ENCODE measurements at regions not wholly inside any gene's neighbourhood (a gene's known extent, or its start where the extent isn't known, plus 50 kb on each side); places are given as distances from the start of the nearest gene placed in this dataset.

GRCh38 chr2:64770781-64771334, 117.1 kb upstream of the SERTAD2 start:
- peak; percentile 15 for DNase-seq

- no peak for DNase-seq
Observed at GRCh38 chr2:64771737-64772136, 118.0 kb upstream of the SERTAD2 start.

- no peak for DNase-seq
Observed at GRCh38 chr2:64773461-64774118, 119.9 kb upstream of the SERTAD2 start.

GRCh38 chr2:64777841-64778240, 124.1 kb upstream of the SERTAD2 start:
- DNase-seq = no peak

- no peak for DNase-seq
Observed at GRCh38 chr2:64779117-64779690, 125.5 kb upstream of the SERTAD2 start.

DNA sequence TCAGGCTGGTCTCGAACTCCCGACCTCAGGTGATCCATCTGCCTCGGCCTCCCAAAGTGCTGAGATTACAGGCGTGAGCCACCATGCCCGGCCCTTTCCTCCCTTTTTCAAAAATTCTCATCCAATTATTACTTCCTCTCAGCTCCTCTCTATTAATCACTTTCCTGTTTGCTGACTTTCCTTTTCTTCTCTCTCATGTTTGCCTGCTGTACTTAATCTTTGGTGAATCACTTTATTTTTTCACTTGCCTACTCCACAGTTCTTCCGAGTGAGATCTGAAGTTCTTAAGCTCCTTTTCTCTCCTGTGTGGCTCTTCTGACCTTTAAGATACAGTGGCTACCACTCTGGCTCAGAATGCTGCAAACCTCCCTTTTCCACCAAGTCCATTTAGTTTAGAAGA, 126.3 kb upstream of the SERTAD2 start:
- no peak for DNase-seq

- DNase-seq = no peak
Observed at GRCh38 chr2:64781711-64782390, 128.1 kb upstream of the SERTAD2 start.

DNA sequence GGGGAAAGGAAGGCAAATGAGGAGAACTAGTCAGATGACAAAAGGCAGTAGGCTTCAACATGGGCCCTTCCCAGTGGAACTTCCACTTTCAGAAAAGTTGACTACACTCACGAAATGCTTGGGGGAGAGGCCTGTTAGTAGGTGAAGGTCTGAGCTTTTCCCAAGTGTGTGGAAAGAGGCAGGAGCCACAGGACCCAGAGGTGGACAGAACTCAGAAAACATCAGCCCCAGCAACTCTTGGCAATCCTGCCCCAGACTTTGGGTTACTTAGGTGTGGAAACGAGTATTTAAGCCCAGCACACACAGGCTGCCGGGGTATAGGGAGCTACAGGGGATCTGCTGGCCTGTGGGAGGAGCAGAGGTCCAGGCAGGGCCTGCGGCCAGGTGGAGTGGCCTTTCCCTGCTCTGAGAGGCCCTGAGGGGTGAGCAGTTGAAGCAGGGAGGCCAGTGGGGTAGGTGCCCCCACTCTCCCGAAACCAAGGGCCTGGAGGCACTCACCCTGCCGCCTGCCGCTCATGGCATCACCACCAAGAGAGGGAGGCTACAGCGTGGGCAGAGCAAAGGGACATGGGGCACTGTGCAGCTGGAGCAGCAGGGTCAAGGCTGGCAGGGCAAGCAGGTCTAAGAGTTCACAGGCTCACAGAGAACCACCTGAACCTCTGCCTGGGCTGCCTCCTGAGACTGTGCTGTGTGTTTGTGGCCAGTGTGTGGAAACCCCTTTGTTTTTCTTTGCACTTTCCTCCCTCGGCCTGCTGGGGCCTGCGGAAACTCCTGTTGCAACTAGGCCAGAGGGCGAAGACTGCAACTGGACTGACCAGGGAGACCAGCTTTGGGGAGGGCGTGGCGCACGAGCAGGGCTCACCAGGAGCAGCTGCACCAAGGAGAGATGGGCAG, 130.7 kb upstream of the SERTAD2 start:
- no peak for DNase-seq

DNA sequence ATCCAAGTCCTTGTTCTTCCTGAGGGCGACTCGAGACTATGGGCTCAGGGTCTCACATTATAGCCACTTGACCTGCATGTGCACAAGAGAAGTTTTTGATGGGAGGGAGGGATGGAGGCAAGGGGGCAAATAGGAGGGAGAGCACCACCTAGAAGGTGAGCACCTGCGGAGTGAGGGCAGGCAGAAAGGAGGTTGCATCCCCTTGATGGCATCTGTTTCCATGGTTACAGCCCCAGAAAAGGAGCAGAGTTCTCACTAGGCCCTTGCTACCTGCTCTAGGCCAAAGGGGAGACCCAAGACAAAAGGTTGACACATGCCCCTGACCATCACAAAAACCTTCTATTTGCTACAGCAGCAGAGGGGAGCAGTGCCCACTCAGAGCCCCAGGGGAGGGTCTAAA, 131.5 kb upstream of the SERTAD2 start:
- DNase-seq = no peak

GRCh38 chr2:64786343-64787018, 132.8 kb upstream of the SERTAD2 start:
- DNase-seq = no peak

- DNase-seq = no peak
Observed at GRCh38 chr2:64787019-64787365, 133.3 kb upstream of the SERTAD2 start.

DNA sequence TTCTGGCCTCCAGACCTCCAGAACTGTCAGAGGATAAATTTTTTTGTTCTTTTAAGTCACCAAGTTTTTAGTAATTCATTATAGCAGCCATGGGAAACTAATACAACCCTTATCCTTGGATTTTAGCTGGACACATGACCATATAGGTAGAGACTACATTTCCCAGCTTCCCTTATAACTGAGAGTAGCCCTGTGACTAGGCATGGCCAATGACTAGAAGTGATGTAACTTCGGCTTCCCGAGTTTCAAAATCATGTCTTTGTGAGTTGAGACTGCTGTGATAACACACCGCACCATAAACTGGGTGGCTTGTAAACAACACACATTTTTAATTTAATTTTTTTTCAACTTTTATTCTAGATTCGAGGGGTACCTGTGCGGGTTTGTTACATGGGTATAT, 134.0 kb upstream of the SERTAD2 start:
- no peak for DNase-seq

DNA sequence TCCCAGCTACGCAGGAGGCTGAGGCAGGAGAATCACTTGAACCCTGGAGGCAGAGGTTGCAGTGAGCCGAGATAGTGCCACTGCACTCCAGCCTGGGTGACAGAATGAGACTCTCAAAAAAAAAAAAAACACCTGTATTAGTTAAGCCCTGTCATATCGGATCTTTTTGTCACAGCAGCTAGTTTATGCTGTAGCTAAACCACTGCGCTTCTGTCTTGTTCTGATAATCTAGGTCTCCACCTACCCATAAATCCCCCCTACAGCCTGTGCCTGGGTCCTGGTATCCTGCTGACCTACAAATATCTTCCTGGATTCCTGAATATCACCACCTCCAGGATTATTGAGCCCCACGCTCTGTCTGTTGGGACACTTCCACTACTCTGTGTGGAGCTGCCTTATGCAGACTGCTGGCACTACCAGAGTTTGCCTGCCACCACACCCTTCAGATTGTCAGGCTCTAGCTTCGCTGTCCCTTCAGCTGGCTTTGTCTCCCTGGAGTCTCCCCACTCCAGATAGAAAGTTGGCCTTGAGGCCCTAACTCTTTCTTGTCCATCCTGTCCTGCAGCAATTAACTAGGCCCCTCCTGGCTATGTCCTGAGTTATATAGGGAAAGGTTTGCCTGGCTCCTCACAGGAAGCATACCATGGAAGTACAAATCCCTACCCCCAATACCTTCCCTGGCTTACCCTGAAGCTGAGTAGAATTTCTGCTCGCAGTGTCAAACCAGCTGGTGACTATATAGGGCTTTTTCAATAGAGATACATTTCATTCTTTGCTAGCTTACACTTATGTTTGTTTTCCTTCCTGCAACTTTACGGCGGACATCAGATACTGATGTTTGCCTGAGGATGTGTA, 136.0 kb upstream of the SERTAD2 start:
- no peak for DNase-seq

- no peak for DNase-seq
Observed at GRCh38 chr2:64792300-64792699, 138.6 kb upstream of the SERTAD2 start.

GRCh38 chr2:64792995-64793639, 139.4 kb upstream of the SERTAD2 start:
- no peak for DNase-seq

GRCh38 chr2:64793701-64794100, 140.0 kb upstream of the SERTAD2 start:
- DNase-seq = no peak

DNA sequence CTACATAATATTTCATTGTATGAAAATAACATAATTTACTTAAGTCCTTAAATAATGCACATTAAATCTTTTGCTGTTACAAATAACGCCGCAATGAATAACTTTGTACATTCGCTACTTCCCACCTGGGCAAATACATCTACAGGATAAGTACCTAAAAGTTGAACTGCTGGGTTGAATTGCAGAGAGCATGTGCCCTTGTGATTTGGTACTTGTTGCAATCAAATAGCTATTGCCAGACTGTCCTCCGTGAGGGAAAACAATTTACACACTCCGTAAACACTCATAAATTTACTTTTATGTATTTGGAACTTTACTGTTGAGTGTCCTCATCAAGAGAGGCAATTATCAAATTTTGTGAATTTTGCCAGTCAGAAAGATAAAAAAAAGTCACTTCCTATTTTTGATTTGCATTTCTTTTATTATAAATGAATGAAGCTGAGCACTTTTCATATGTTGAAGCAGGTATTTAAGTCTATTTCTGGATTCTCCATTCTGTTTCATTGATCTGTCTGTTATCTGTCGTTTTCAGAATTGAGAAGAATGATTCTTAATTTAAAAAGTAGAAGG, 140.8 kb upstream of the SERTAD2 start:
- no peak for DNase-seq

GRCh38 chr2:64795024-64795592, 141.4 kb upstream of the SERTAD2 start:
- no peak for DNase-seq

DNA sequence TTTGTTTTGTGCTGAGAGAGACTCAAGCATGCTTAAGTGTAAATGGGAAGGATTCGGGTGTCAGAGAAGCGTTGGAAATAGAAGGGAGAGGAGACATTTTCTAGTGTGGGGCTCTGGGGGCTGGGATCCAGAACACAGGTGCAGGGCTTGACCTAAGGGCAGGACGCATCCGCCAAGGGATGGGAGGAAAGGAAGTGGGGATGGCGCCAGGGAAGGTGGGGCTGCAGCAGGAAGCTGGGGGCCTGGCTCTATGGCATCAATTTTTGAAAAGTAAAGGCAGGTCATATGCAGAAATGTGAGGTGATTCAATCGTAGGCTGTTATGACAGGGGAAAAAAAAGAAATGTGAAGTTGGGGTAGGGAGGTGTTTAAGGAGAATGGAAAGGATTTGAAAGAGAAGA, 143.2 kb upstream of the SERTAD2 start:
- no peak for DNase-seq

DNA sequence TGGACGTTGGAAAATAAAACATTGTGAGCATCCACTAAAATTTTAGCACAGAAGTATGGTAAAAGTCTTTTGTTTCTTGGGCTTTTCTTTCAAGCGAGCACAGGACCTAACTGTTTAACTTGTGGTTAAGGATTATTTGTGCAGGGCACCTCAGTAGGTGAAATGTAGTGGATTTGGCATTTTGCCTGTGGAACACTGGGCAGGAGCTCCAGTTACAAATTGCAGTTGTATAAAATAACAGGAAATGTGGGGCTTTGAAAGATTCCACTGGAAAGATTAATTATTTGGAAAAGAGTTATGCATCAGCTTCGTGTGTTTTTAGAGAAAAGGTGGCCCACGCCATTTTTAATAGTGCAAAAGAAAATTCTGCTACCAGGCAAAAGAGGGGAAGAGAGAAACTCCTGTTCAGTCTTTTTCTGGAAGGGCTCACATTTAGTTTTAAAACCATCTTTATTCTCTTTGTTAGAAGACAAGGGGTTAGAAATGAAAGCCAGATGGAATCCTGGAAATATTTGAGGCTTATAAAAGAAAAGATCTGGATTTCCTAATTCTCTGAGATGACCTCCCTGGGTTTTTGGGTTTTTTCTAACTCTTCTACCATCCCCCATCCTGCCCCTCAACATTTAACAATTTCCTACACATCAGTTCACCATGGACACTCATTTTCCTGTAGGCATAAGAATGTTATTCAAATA, 144.3 kb upstream of the SERTAD2 start:
- peak; percentile 25 for DNase-seq
